C1 segment of cervical spinal cord (tissue), 14 donors: ENCODE measurements at regions not wholly inside any gene's neighbourhood (a gene's known extent, or its start where the extent isn't known, plus 50 kb on each side); places are given as distances from the start of the nearest gene placed in this dataset.

Experiments
- DNase-seq, 14 donors: peaks; one replicate each; lab custom pipeline; 2025; lab: John Stamatoyannopoulos, UW

- peak in 1 of 14 donors; percentile 42 for DNase-seq
Measured at GRCh38 chr5:17167171-17167891, 50.1 kb upstream of the BASP1 start.
